Fibroblast of skin of scalp (primary cell): ENCODE measurements at regions not wholly inside any gene's neighbourhood (a gene's known extent, or its start where the extent isn't known, plus 50 kb on each side); places are given as distances from the start of the nearest gene placed in this dataset.
"Not testable (repeated sequence)": the region's sequence is repeated elsewhere in the genome, so short reads cannot be mapped to it uniquely, and the experiment has no call there.

Experiments
- DNase-seq: peaks from one replicate; pipeline ENCODE4 v3.0.0-alpha.2; 2013

GRCh38 chr3:78088006-78088405 lies 1048.1 kb downstream of the ROBO2 start:
- no peak for DNase-seq

GRCh38 chr3:78090382-78090781 lies 1050.5 kb downstream of the ROBO2 start:
- no peak for DNase-seq

GRCh38 chr3:78091478-78092119 lies 1051.7 kb downstream of the ROBO2 start:
- DNase-seq = no peak

- DNase-seq = peak; percentile 35
These were observed 1052.7 kb downstream of the ROBO2 start for GRCh38 chr3:78092574-78092973.

GRCh38 chr3:78096488-78097255 lies 1056.8 kb downstream of the ROBO2 start:
- DNase-seq = peak; percentile 49

GRCh38 chr3:78098367-78098766 lies 1058.5 kb downstream of the ROBO2 start:
- no peak for DNase-seq

GRCh38 chr3:78101384-78101783 lies 1061.5 kb downstream of the ROBO2 start:
- DNase-seq = peak; percentile 92

- DNase-seq = not testable (repeated sequence)
These were observed 1068.5 kb downstream of the ROBO2 start for GRCh38 chr3:78108269-78108961.

- DNase-seq = no peak
These were observed 1072.6 kb downstream of the ROBO2 start for GRCh38 chr3:78112291-78113010.

GRCh38 chr3:78115983-78116382 lies 1076.1 kb downstream of the ROBO2 start:
- DNase-seq = no peak

GRCh38 chr3:78116874-78117273 lies 1077.0 kb downstream of the ROBO2 start:
- DNase-seq = peak; percentile 93

GRCh38 chr3:78123058-78123457 lies 1083.2 kb downstream of the ROBO2 start:
- no peak for DNase-seq

- no peak for DNase-seq
These were observed 1089.8 kb downstream of the ROBO2 start for GRCh38 chr3:78129707-78130106.

- DNase-seq = no peak
These were observed 1090.9 kb downstream of the ROBO2 start for GRCh38 chr3:78130741-78131290.

GRCh38 chr3:78134496-78134895 lies 1094.6 kb downstream of the ROBO2 start:
- DNase-seq = no peak

- DNase-seq = peak; percentile 56
These were observed 1099.3 kb downstream of the ROBO2 start for GRCh38 chr3:78139166-78139565.

GRCh38 chr3:78140274-78140673 lies 1100.4 kb downstream of the ROBO2 start:
- DNase-seq = no peak

GRCh38 chr3:78140866-78141265 lies 1101.0 kb downstream of the ROBO2 start:
- DNase-seq = no peak

GRCh38 chr3:78141269-78141668 lies 1101.4 kb downstream of the ROBO2 start:
- no peak for DNase-seq

GRCh38 chr3:78143000-78143399 lies 1103.1 kb downstream of the ROBO2 start:
- no peak for DNase-seq

- DNase-seq = no peak
These were observed 1109.3 kb downstream of the ROBO2 start for GRCh38 chr3:78148986-78149717.

GRCh38 chr3:78153973-78154372 lies 1114.1 kb downstream of the ROBO2 start:
- DNase-seq = no peak
